ENCODE measurements at regions not wholly inside any gene's neighbourhood (a gene's known extent, or its start where the extent isn't known, plus 50 kb on each side); places are given as distances from the start of the nearest gene placed in this dataset.

DNA sequence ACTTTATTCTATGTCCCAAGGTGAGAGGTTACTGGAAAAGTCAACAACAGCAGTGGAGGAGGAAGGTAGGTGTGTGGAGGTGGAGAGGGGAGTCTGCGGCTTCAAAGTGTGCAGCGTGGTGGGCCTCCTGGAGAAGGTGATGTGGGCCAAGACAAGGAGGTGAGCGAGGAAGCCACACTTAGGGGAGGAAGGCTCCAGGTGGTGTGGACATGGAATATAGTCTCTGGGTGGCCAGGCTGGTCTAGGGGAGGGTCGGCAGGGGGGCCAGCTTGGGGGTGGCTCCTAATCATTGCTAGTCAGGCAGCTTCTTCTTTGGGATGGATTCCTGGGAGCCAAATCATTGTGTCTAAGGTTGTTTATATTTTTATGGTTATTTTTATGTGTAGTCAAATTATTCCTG is 111.5 kb upstream of the CDH4 start:
- H3K27ac ChIP-seq, result no peak overlapping the region
- TF ChIP-seq, protein P1, sequence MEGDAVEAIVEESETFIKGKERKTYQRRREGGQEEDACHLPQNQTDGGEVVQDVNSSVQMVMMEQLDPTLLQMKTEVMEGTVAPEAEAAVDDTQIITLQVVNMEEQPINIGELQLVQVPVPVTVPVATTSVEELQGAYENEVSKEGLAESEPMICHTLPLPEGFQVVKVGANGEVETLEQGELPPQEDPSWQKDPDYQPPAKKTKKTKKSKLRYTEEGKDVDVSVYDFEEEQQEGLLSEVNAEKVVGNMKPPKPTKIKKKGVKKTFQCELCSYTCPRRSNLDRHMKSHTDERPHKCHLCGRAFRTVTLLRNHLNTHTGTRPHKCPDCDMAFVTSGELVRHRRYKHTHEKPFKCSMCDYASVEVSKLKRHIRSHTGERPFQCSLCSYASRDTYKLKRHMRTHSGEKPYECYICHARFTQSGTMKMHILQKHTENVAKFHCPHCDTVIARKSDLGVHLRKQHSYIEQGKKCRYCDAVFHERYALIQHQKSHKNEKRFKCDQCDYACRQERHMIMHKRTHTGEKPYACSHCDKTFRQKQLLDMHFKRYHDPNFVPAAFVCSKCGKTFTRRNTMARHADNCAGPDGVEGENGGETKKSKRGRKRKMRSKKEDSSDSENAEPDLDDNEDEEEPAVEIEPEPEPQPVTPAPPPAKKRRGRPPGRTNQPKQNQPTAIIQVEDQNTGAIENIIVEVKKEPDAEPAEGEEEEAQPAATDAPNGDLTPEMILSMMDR (conservative IDR thresholded peaks at IDR 0.05), result no peak
- no peak for TF ChIP-seq ZFX (IDR thresholded peaks at IDR 0.05)

- H3K27ac ChIP-seq, result no peak overlapping the region
- TF ChIP-seq, protein P1 (conservative IDR thresholded peaks at IDR 0.05), result no peak
- TF ChIP-seq ZFX (IDR thresholded peaks at IDR 0.05), result no peak
Observed at GRCh38 chr20:61146023-61146422, 106.0 kb upstream of the CDH4 start.

- no peak overlapping the region for H3K27ac ChIP-seq
- no peak for TF ChIP-seq ZFX (IDR thresholded peaks at IDR 0.05)
- TF ChIP-seq, protein P1 (conservative IDR thresholded peaks at IDR 0.05), result no peak
Observed at GRCh38 chr20:61149636-61150035, 102.4 kb upstream of the CDH4 start.

DNA sequence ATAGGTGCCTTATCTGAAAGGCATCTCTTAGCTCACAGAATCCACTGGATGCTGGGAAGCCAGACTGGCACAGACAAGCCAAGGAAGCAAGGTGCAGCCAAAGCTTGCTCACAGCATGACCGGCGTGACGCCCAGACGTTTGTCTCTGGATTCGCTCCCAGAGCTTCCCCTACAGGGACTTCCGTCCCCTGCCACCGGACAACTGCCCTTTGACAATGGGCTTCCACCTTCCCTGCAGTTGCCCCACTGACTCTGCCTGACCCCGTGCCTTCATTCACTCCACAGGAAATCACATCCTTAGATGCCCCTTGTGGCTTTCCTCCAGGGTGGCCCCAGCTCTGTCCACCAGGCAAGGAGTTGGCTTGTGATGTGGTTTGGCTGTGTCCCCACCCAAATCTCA is 94.8 kb upstream of the CDH4 start:
- TF ChIP-seq ZFX (IDR thresholded peaks at IDR 0.05), result no peak
- TF ChIP-seq, protein P1 (conservative IDR thresholded peaks at IDR 0.05), result no peak

GRCh38 chr20:61159957-61160686 is 91.9 kb upstream of the CDH4 start:
- no peak overlapping the region for H3K27ac ChIP-seq
- TF ChIP-seq ZFX (IDR thresholded peaks at IDR 0.05), result no peak
- TF ChIP-seq, protein P1 (conservative IDR thresholded peaks at IDR 0.05), result no peak

More for the DNA sequence above, 94.8 kb upstream of the CDH4 start:
- H3K27ac ChIP-seq, result no peak overlapping the region

GRCh38 chr20:61161726-61162390 is 90.2 kb upstream of the CDH4 start:
- H3K27ac ChIP-seq, result no peak overlapping the region
- TF ChIP-seq, protein P1 (conservative IDR thresholded peaks at IDR 0.05), result no peak
- TF ChIP-seq ZFX (IDR thresholded peaks at IDR 0.05), result no peak

- no peak overlapping the region for H3K27ac ChIP-seq
- no peak for TF ChIP-seq ZFX (IDR thresholded peaks at IDR 0.05)
- TF ChIP-seq, protein P1 (conservative IDR thresholded peaks at IDR 0.05), result no peak
Observed at GRCh38 chr20:61162451-61162850, 89.6 kb upstream of the CDH4 start.
